ENCODE measurements at regions not wholly inside any gene's neighbourhood (a gene's known extent, or its start where the extent isn't known, plus 50 kb on each side); places are given as distances from the start of the nearest gene placed in this dataset.

- no peak for TF ChIP-seq EZH2phosphoT487 (IDR thresholded peaks at IDR 0.05; ENCODE audit: borderline replicate concordance, low read length)
- no peak for TF ChIP-seq CTCF (conservative IDR thresholded peaks at IDR 0.05; ENCODE audit: low read depth, low read length)
Observed at GRCh38 chr2:129828792-129829191, 150.7 kb upstream of the RAB6C start.
